BE2C (cell line): ENCODE measurements at regions not wholly inside any gene's neighbourhood (a gene's known extent, or its start where the extent isn't known, plus 50 kb on each side); places are given as distances from the start of the nearest gene placed in this dataset.
"Not testable (repeated sequence)": the region's sequence is repeated elsewhere in the genome, so short reads cannot be mapped to it uniquely, and the experiment has no call there.

Experiments used
- DNase-seq: peaks from one replicate; pipeline ENCODE4 v3.0.0-alpha.2; 2020
- H3K27me3 ChIP-seq: fragments of 250-450 bp; sonication (Bioruptor Pico); 2 replicates; pipeline ENCODE4 v1.5.1; 2020; ENCODE audit warnings: mild to moderate bottlenecking
- H3K36me3 ChIP-seq: fragments of 250-450 bp; sonication (Bioruptor Pico); 2 replicates; pipeline ENCODE4 v1.5.1; 2020; ENCODE audit warnings: mild to moderate bottlenecking
- H3K4me1 ChIP-seq: fragments of 250-450 bp; sonication (Bioruptor Pico); 2 replicates; pipeline ENCODE4 v1.5.1; 2020
- H3K4me3 ChIP-seq: 2 replicates; pipeline ENCODE4 v1.5.1; 2011; ENCODE audit warnings: low read depth, low read length
- H3K9me3 ChIP-seq: fragments of 250-450 bp; sonication (Bioruptor Pico); 2 replicates; pipeline ENCODE4 v1.5.1; 2020
- CTCF ChIP-seq: IDR thresholded peaks from 2 replicates; pipeline ENCODE4 v1.5.1; 2012; ENCODE audit warnings: mild to moderate bottlenecking, low read depth, low read length

- Histone ChIP-seq H3K4me3 (no peak overlapping the region), H3K27me3 (no peaks in the 10 kb centered on the region), H3K9me3 (no peaks in the 10 kb centered on the region; the same call in 1 of the 2 replicates), H3K4me1 (no peaks in the 10 kb centered on the region), H3K36me3 (no peaks in the 10 kb centered on the region)
- TF ChIP-seq CTCF: no peak
- no peak for DNase-seq
Observed at GRCh38 chr7:3117488-3118231, 74.0 kb upstream of the CARD11 start.

- DNase-seq, H3K4me1 ChIP-seq, H3K9me3 ChIP-seq, H3K36me3 ChIP-seq, H3K27me3 ChIP-seq, H3K4me3 ChIP-seq: not testable (repeated sequence)
Observed at GRCh38 chr7:3119352-3119927, 75.8 kb upstream of the CARD11 start.

- Histone ChIP-seq H3K27me3 (no peaks in the 10 kb centered on the region), H3K9me3 (no peaks in the 10 kb centered on the region; the same call in 1 of the 2 replicates), H3K4me3 (no peak overlapping the region), H3K36me3 (no peaks in the 10 kb centered on the region), H3K4me1 (no peaks in the 10 kb centered on the region)
- TF ChIP-seq CTCF: no peak
- no peak for DNase-seq
Observed at GRCh38 chr7:3119963-3120362, 76.3 kb upstream of the CARD11 start.

GRCh38 chr7:3120513-3120912 is 76.8 kb upstream of the CARD11 start:
- H3K27me3 ChIP-seq: no peaks in the 10 kb centered on the region
- DNase-seq: no peak
- H3K36me3 ChIP-seq: no peaks in the 10 kb centered on the region
- TF ChIP-seq CTCF: no peak
- no peaks in the 10 kb centered on the region; the same call in 1 of the 2 replicates for H3K9me3 ChIP-seq
- no peaks in the 10 kb centered on the region for H3K4me1 ChIP-seq
- no peak overlapping the region for H3K4me3 ChIP-seq

- Histone ChIP-seq H3K9me3 (no peaks in the 10 kb centered on the region), H3K4me1 (no peaks in the 10 kb centered on the region), H3K4me3 (no peak overlapping the region), H3K36me3 (no peaks in the 10 kb centered on the region), H3K27me3 (no peaks in the 10 kb centered on the region)
- TF ChIP-seq CTCF: no peak
- no peak for DNase-seq
Observed at GRCh38 chr7:3128857-3129490, 85.3 kb upstream of the CARD11 start.

GRCh38 chr7:3133811-3134385 is 90.2 kb upstream of the CARD11 start:
- Histone ChIP-seq H3K36me3 (no peaks in the 10 kb centered on the region), H3K4me3 (no peak overlapping the region), H3K9me3 (no peaks in the 10 kb centered on the region), H3K4me1 (no peaks in the 10 kb centered on the region), H3K27me3 (no peaks in the 10 kb centered on the region)
- no peak for TF ChIP-seq CTCF
- no peak for DNase-seq
